Mesenchymal stem cell (in vitro differentiated cells and primary cell): ENCODE measurements at regions not wholly inside any gene's neighbourhood (a gene's known extent, or its start where the extent isn't known, plus 50 kb on each side); places are given as distances from the start of the nearest gene placed in this dataset.

ENCODE experiments used
- DNase-seq: peaks from one replicate; pipeline ENCODE4 v3.0.0-alpha.2; 2013
- H2AFZ ChIP-seq: one replicate; pipeline ENCODE4 v1.6.1; 2013; ENCODE audit warnings: low read depth, mild to moderate bottlenecking, control low read depth, inconsistent platforms, low read length, moderate library complexity
- H2AK5ac ChIP-seq: 2 replicates; pipeline ENCODE4 v1.6.1; 2013; ENCODE audit warnings: low read length, moderate library complexity, mild to moderate bottlenecking, inconsistent platforms; ENCODE audit not compliant: severe bottlenecking
- H2BK120ac ChIP-seq: one replicate; pipeline ENCODE4 v1.6.1; 2013; ENCODE audit warnings: low read depth, mild to moderate bottlenecking, inconsistent platforms, low read length, moderate library complexity
- H2BK12ac ChIP-seq, 2 experiments: one replicate each; pipeline ENCODE4 v1.6.1; 2013; ENCODE audit warnings: inconsistent platforms in 2 of 2, low read length in 2 of 2, mild to moderate bottlenecking in 2 of 2, moderate library complexity in 2 of 2, control low read depth in 1 of 2
- H2BK15ac ChIP-seq: one replicate; pipeline ENCODE4 v1.6.1; 2013; ENCODE audit warnings: mild to moderate bottlenecking, low read depth, inconsistent platforms; ENCODE audit not compliant: poor library complexity, severe bottlenecking
- H2BK5ac ChIP-seq: 2 replicates; pipeline ENCODE4 v1.6.1; 2013; ENCODE audit warnings: low read depth, mild to moderate bottlenecking, low read length, control low read depth, inconsistent platforms; ENCODE audit not compliant: poor library complexity, severe bottlenecking
- H3K14ac ChIP-seq, 2 experiments: one replicate each; pipeline ENCODE4 v1.6.1; 2013; ENCODE audit warnings: inconsistent platforms in 2 of 2, low read length in 2 of 2, control low read depth in 1 of 2, mild to moderate bottlenecking in 1 of 2, moderate library complexity in 1 of 2
- H3K18ac ChIP-seq, 2 experiments: one replicate each; pipeline ENCODE4 v1.6.1; 2013; ENCODE audit warnings: inconsistent platforms in 2 of 2, low read length in 2 of 2, control low read depth in 1 of 2, low read depth in 1 of 2, mild to moderate bottlenecking in 1 of 2
- H3K23ac ChIP-seq, 2 experiments: one replicate each; pipeline ENCODE4 v1.6.1; 2013; ENCODE audit warnings: inconsistent platforms in 2 of 2, low read length in 2 of 2, mild to moderate bottlenecking in 2 of 2, moderate library complexity in 2 of 2, control low read depth in 1 of 2
- H3K27ac ChIP-seq: 2 replicates; pipeline ENCODE4 v1.5.1; 2013; ENCODE audit warnings: mild to moderate bottlenecking, moderate library complexity, low read length, control low read depth, inconsistent platforms; ENCODE audit not compliant: poor library complexity, severe bottlenecking
- H3K27me3 ChIP-seq, 2 experiments: 2 replicates each; pipeline versions ENCODE4 v1.6.1 to v1.7.0; 2013; ENCODE audit warnings: low read length in 2 of 2, mild to moderate bottlenecking in 2 of 2, moderate library complexity in 2 of 2, control low read depth in 1 of 2, inconsistent platforms in 1 of 2; ENCODE audit not compliant: control insufficient read depth in 1 of 2, insufficient read depth in 1 of 2
- H3K36me3 ChIP-seq, 2 experiments: 2 replicates each; pipeline versions ENCODE4 v1.6.1 to v1.7.0; 2013; ENCODE audit warnings: low read length in 2 of 2, control low read depth in 1 of 2, inconsistent platforms in 1 of 2, low read depth in 1 of 2, mild to moderate bottlenecking in 1 of 2; ENCODE audit not compliant: insufficient read depth in 2 of 2, control insufficient read depth in 1 of 2
- H3K4ac ChIP-seq, 2 experiments: one replicate each; pipeline ENCODE4 v1.6.1; 2013; ENCODE audit warnings: inconsistent platforms in 2 of 2, low read length in 2 of 2, mild to moderate bottlenecking in 2 of 2, moderate library complexity in 2 of 2, control low read depth in 1 of 2, low read depth in 1 of 2
- H3K4me1 ChIP-seq: 2 replicates; pipeline ENCODE4 v1.6.1; 2013; ENCODE audit warnings: low read depth, low read length, control low read depth; ENCODE audit not compliant: control insufficient read depth, insufficient read depth
- H3K4me2 ChIP-seq: 2 replicates; pipeline ENCODE4 v1.6.1; 2013; ENCODE audit warnings: low read length, mild to moderate bottlenecking, inconsistent platforms; ENCODE audit not compliant: poor library complexity, severe bottlenecking
- H3K4me3 ChIP-seq, 2 experiments: 2 replicates each; pipeline versions ENCODE4 v1.5.1 to v1.7.0; 2013; ENCODE audit warnings: low read length in 2 of 2, mild to moderate bottlenecking in 2 of 2, control low read depth in 1 of 2, low read depth in 1 of 2; ENCODE audit not compliant: insufficient read depth in 1 of 2
- H3K79me1 ChIP-seq: replicated peaks from 2 replicates; pipeline ENCODE4 v1.6.1; 2013; ENCODE audit warnings: mild to moderate bottlenecking, control low read depth, low read length, inconsistent platforms; ENCODE audit not compliant: poor library complexity, severe bottlenecking
- H3K9ac ChIP-seq: 2 replicates; pipeline ENCODE4 v1.7.0; 2013; ENCODE audit warnings: mild to moderate bottlenecking, low read length, moderate library complexity
- H3K9me3 ChIP-seq: 2 replicates; pipeline ENCODE4 v1.7.0; 2013; ENCODE audit warnings: mild to moderate bottlenecking, low read length; ENCODE audit not compliant: control insufficient read depth
- H4K8ac ChIP-seq: one replicate; pipeline ENCODE4 v1.6.1; 2013; ENCODE audit warnings: inconsistent platforms, mild to moderate bottlenecking, low read length, moderate library complexity
- H4K91ac ChIP-seq: one replicate; pipeline ENCODE4 v1.6.1; 2013; ENCODE audit warnings: mild to moderate bottlenecking, low read length, inconsistent platforms
- WGBS: methylation state at CpG from one replicate; pipeline ENCODE4 v1.1.7; 2013; ENCODE audit warnings: mixed read lengths; 5-methylcytosine and 5-hydroxymethylcytosine counted together

GRCh38 chr1:244758708-244759107 is 76.8 kb upstream of the COX20 start:
- Histone ChIP-seq H3K14ac (no peak overlapping the region), H2AK5ac (no peak overlapping the region), H2BK120ac (no peak overlapping the region), H2BK12ac (no peak overlapping the region), H3K9ac (no peak overlapping the region), H3K27me3 (peaks cover 0 to 8% of the 10 kb centered on the region in 2 experiments), H2BK5ac (no peak overlapping the region), H3K4me3 (no peak overlapping the region), H3K36me3 (no peaks in the 10 kb centered on the region), H2AFZ (no peak overlapping the region), H3K27ac (no peak overlapping the region), H4K8ac (no peak overlapping the region), H3K18ac (no peak overlapping the region), H3K79me1 (no peaks in the 10 kb centered on the region), H3K4ac (no peak overlapping the region), H2BK15ac (no peak overlapping the region), H3K4me1 (no peaks in the 10 kb centered on the region), H4K91ac (no peak overlapping the region), H3K4me2 (no peak overlapping the region), H3K23ac (no peak overlapping the region), H3K9me3 (no peaks in the 10 kb centered on the region)
- no peak for DNase-seq
- WGBS, result 38% methylated on average over 3 of the region's 4 CpGs

- H2BK15ac ChIP-seq, result no peak overlapping the region
- H4K8ac ChIP-seq, result no peak overlapping the region
- no peak for DNase-seq
- H3K27ac ChIP-seq, result no peak overlapping the region
- H2AK5ac ChIP-seq, result no peak overlapping the region
- H3K9me3 ChIP-seq, result no peaks in the 10 kb centered on the region
- no peak overlapping the region for H3K9ac ChIP-seq
- H2BK120ac ChIP-seq, result no peak overlapping the region
- H4K91ac ChIP-seq, result no peak overlapping the region
- H3K27me3 ChIP-seq, result peaks cover 0 to 8% of the 10 kb centered on the region in 2 experiments
- H3K36me3 ChIP-seq, result no peaks in the 10 kb centered on the region
- H3K79me1 ChIP-seq, result no peaks in the 10 kb centered on the region
- no peak overlapping the region for H2BK5ac ChIP-seq
- no peak overlapping the region for H3K4me2 ChIP-seq
- H3K23ac ChIP-seq, result no peak overlapping the region
- H3K14ac ChIP-seq, result no peak overlapping the region
- H3K4me1 ChIP-seq, result no peaks in the 10 kb centered on the region
- no peak overlapping the region for H3K18ac ChIP-seq
- H3K4ac ChIP-seq, result no peak overlapping the region
- WGBS, result 89% methylated on average over 8 of the region's 8 CpGs
- H2AFZ ChIP-seq, result no peak overlapping the region
- no peak overlapping the region for H2BK12ac ChIP-seq
- no peak overlapping the region for H3K4me3 ChIP-seq
Measured at GRCh38 chr1:244759158-244759557, 76.3 kb upstream of the COX20 start.

GRCh38 chr1:244760471-244760870 is 75.0 kb upstream of the COX20 start:
- Histone ChIP-seq H3K36me3 (no peaks in the 10 kb centered on the region), H3K9ac (no peak overlapping the region), H3K79me1 (no peaks in the 10 kb centered on the region), H3K4ac (no peak overlapping the region), H4K8ac (no peak overlapping the region), H2AFZ (no peak overlapping the region), H3K23ac (no peak overlapping the region), H3K14ac (no peak overlapping the region), H2BK5ac (no peak overlapping the region), H2AK5ac (no peak overlapping the region), H3K4me2 (no peak overlapping the region), H2BK120ac (no peak overlapping the region), H3K18ac (no peak overlapping the region), H3K27ac (no peak overlapping the region), H3K27me3 (peaks cover 0 to 8% of the 10 kb centered on the region in 2 experiments), H2BK15ac (no peak overlapping the region), H2BK12ac (no peak overlapping the region), H3K4me3 (no peak overlapping the region), H3K4me1 (no peaks in the 10 kb centered on the region), H4K91ac (no peak overlapping the region), H3K9me3 (no peaks in the 10 kb centered on the region)
- no peak for DNase-seq
- 83% methylated on average over 8 of the region's 8 CpGs for WGBS

- H2AK5ac ChIP-seq, result no peak overlapping the region
- no peak overlapping the region for H2BK15ac ChIP-seq
- H3K4me1 ChIP-seq, result no peaks in the 10 kb centered on the region
- no peak overlapping the region for H2AFZ ChIP-seq
- H3K23ac ChIP-seq, result no peak overlapping the region
- no peak overlapping the region for H2BK12ac ChIP-seq
- no peak overlapping the region for H3K18ac ChIP-seq
- no peak overlapping the region for H4K8ac ChIP-seq
- no peak overlapping the region for H3K4me3 ChIP-seq
- no peaks in the 10 kb centered on the region for H3K36me3 ChIP-seq
- no peak overlapping the region for H3K4ac ChIP-seq
- H3K27me3 ChIP-seq, result peaks cover 0 to 8% of the 10 kb centered on the region in 2 experiments
- H3K9ac ChIP-seq, result no peak overlapping the region
- H4K91ac ChIP-seq, result no peak overlapping the region
- no peaks in the 10 kb centered on the region for H3K79me1 ChIP-seq
- H3K9me3 ChIP-seq, result no peaks in the 10 kb centered on the region
- H2BK5ac ChIP-seq, result no peak overlapping the region
- no peak overlapping the region for H3K27ac ChIP-seq
- no peak overlapping the region for H3K4me2 ChIP-seq
- DNase-seq, result no peak
- H3K14ac ChIP-seq, result no peak overlapping the region
- H2BK120ac ChIP-seq, result no peak overlapping the region
- 88% methylated on average over 17 of the region's 18 CpGs for WGBS
Measured at GRCh38 chr1:244761279-244761678, 74.2 kb upstream of the COX20 start.
